ENCODE measurements at regions not wholly inside any gene's neighbourhood (a gene's known extent, or its start where the extent isn't known, plus 50 kb on each side); places are given as distances from the start of the nearest gene placed in this dataset.

DNA sequence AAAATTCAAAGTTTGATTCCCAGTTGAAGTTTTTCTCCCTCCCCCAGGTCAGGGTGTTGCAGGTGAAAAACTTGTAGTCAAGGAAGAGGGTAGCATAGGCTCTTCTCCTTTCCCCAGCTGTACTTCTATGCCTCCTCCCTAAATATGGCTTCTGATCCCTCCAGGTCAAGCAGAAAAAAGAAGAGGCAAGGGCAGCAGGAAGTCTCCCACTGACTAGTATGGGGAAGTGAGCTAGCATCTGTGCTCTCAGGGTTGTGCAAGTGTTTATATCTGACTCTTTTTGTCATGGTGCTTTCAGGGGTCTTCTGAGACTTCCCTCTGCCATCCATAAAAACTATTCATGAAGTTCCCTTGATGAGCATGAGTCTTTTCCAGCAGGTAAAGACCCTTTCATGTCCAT is 76.0 kb downstream of the ATPSCKMT start:
- DNase-seq (ENCODE audit: low read depth in 4 of 4, low spot score in 3 of 4) = no peak

DNA sequence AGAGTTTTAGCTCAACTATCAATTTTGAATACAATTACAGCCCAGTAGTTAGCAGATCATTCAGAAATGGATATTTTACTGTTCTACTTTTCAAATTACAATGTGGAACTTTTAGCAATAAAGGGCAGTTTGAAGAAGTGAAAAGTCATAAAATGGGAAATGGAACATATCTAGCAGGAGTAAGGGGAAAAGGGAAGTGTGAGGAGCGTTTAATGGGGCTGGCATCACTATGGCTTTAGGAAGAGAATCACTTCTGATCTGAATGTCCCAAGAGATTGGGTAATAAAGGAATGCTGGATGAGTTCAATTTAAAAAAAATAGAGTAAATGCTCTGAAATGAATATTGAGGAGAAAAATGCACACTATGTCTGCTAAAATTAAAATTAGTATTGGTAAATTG is 77.4 kb downstream of the ATPSCKMT start:
- no peak for DNase-seq (ENCODE audit: low read depth in 4 of 4, low spot score in 3 of 4)

- no peak for DNase-seq (ENCODE audit: low read depth in 4 of 4, low spot score in 3 of 4)
Observed at GRCh38 chr5:10169359-10169758, 80.3 kb downstream of the ATPSCKMT start.

GRCh38 chr5:10168254-10168653 is 81.4 kb downstream of the ATPSCKMT start:
- no peak for DNase-seq (ENCODE audit: low read depth in 4 of 4, low spot score in 3 of 4)

DNA sequence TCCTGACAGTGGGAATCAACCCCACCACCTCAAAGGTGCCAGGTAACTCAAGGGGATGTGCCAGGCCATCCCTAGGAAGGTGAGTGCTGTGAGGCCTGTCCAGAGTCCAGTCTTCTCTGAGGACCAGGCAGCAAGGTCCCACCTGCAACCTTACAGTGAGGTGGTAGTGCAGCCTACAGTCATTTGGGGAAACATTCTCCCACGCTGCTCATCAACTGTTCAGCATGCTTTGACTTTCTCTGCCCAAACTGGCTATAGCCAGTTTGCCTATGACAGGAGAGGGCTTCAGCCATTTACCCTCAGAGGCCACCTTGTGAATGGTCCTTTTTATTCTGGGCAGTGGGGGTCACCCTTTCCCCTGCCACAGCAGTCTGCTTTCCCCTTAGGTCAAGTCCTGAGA is 81.9 kb downstream of the ATPSCKMT start:
- DNase-seq (ENCODE audit: low read depth in 4 of 4, low spot score in 3 of 4) = no peak

DNA sequence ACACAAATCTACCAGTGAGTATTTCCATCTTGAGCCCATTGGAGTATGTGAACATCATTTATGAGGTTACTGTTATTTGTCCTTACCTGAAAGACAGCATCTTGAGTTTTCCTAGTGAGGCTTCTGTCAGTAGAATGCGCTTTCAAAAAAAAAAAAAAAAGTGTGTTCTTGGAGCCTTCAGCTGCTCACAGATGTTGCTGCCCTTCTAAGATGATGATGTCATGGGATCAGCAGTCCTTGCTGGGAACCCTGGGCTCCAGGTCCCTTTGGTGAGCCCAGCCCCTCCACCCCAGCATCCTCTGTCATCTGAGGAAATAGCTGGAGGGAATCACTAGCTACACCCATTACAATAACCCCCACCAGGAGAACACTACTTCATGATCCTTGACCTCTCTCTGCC is 83.3 kb downstream of the ATPSCKMT start:
- DNase-seq (ENCODE audit: low read depth in 4 of 4, low spot score in 3 of 4) = no peak

DNA sequence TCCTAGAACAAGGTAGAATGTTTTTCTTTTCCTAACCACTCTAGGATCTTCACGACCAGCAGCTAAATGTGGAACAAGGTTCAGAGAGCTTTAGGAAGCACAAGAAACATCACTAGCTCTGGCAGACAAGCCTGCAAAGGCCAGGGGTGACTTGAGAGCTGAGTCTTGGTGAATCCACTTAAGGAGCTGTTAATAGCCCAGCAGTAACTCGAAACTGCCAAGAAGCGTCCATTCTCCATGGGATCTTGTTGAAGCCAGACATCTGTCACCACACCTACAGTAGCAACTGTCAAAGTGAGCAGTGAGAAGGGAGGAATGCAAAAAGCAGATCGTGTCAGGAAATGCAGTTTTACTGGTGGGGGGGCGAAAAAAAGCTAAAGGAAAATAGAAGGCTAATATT is 87.2 kb downstream of the ATPSCKMT start:
- DNase-seq (ENCODE audit: low read depth in 4 of 4, low spot score in 3 of 4) = no peak

- DNase-seq (ENCODE audit: low read depth in 4 of 4, low spot score in 3 of 4) = no peak
Observed at GRCh38 chr5:10161778-10162177, 87.9 kb downstream of the ATPSCKMT start.

- DNase-seq (ENCODE audit: low read depth in 4 of 4, low spot score in 3 of 4) = no peak
Observed at GRCh38 chr5:10160241-10160640, 89.4 kb downstream of the ATPSCKMT start.

DNA sequence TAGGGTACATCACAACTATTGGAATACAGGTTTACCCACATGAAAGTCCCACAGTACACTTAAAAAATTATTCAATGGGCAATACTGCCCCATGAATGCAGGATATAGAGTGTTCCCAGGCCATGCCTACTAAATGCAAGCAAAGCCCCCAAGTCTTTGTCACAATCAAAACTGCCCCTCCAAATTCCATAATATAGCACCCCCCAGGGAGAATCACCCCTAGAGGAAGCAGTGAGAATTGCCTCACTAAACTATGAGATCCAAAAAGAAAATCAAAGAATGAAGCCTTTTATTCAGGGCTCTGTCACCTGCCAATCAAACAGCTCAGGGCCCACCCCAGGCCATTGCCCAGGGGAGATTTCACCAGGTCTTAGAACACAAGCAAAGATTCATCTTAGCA is 90.8 kb downstream of the ATPSCKMT start:
- DNase-seq (ENCODE audit: low read depth in 4 of 4, low spot score in 3 of 4) = no peak

- no peak for DNase-seq (ENCODE audit: low read depth in 4 of 4, low spot score in 3 of 4)
Observed at GRCh38 chr5:10157085-10157669, 92.5 kb downstream of the ATPSCKMT start.

DNA sequence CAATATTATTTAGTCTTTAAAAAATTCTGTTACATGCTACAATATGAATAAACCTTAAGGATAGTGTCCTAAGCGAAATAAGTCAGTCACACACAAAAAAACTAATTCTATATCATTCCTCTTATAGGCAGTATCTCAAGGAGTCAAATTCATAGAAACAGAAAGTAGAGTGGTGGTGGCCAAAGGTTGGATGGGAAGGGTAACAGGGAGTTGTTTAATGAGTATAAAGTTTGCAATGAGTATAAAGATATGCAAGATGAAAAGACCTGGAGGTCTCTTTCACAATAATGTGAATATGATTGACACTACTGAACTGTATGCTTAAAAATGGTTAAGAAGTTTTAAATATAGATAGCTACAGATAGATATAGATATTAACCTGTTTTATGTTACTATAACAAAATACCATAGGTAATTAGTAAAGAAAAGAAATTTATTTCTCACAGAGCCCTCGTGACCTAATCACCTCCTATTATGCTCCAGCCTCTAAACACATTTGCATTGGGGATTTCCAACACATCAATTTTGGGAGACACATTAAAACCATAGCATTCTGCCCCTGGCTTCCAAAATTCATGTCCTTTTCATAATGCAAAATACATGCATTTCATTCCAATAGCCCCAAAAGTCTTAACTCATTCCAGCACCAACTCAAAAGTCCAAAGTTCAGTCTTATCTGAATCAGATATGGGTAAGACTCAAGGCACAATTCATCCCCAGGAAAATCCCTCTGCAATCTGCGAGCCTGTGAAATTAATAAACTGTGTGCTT is 93.6 kb downstream of the ATPSCKMT start:
- no peak for DNase-seq (ENCODE audit: low read depth in 4 of 4, low spot score in 3 of 4)

- DNase-seq (ENCODE audit: low read depth in 4 of 4, low spot score in 3 of 4) = no peak
Observed at GRCh38 chr5:10153808-10154537, 95.7 kb downstream of the ATPSCKMT start.

GRCh38 chr5:10153394-10153793 is 96.3 kb downstream of the ATPSCKMT start:
- no peak for DNase-seq (ENCODE audit: low read depth in 4 of 4, low spot score in 3 of 4)

- no peak for DNase-seq (ENCODE audit: low read depth in 4 of 4, low spot score in 3 of 4)
Observed at GRCh38 chr5:10151656-10152055, 98.0 kb downstream of the ATPSCKMT start.

DNA sequence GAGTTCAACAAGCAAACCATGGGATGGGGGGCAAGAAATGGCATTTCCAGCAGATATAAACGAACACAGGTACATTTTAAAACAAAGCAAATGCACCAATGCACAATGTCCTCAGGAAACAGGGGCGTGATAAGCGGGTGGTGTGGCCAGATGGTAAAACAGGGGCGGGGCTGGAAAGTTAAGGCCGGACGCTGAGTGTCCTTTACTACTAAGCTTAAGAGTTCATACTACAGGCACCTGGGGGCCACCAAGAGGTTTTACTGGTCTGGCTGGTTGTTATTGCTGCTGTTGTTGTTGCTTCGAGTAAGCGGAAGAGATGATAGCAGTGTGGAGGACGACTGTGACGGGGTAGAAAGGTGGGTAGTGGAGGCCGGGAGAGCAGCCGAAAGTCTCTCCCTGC is 99.8 kb downstream of the ATPSCKMT start:
- no peak for DNase-seq (ENCODE audit: low read depth in 4 of 4, low spot score in 3 of 4)

DNA sequence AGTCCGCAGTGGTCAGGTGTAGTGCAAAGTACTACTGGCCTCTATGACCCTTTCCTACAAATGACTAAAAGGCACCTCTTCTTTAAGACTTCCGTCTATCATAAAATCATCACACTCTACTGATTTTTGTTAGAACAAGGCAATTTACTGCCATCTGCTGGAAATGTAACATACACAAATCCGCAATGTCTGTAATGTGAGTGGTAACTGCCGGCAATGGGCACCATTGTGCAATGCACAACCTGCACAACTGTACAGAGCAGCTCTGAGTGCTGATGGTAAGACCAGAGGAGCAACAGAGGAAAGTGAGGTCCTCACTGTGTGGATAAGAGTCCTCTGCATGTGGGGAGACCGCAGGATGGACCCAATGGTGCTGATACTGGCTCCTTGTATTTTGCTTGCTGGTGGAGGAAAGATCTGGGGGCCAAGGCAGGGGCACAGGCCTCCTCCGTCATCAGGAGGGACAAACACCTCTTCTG is 103.7 kb downstream of the ATPSCKMT start:
- no peak for DNase-seq (ENCODE audit: low read depth in 4 of 4, low spot score in 3 of 4)

DNA sequence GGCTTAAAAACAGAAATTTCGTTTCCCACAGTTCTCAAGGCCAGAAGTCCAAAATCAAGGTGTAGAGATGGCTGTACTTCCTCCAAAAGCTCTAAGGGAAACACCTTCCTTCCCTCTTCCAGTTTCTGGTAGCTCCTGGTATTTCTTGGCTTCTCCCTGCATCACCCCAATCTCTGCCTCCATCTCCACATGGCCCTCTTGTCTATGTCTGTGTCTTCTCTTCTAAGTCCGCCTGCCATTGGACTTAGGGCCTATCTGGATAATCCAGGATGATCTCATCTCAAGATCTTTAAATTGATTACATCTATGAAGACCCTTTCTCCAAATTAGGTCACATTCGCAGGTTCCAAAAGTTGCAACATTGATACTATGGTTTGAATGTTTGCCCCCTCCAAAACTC is 105.6 kb downstream of the ATPSCKMT start:
- no peak for DNase-seq (ENCODE audit: low read depth in 4 of 4, low spot score in 3 of 4)

DNA sequence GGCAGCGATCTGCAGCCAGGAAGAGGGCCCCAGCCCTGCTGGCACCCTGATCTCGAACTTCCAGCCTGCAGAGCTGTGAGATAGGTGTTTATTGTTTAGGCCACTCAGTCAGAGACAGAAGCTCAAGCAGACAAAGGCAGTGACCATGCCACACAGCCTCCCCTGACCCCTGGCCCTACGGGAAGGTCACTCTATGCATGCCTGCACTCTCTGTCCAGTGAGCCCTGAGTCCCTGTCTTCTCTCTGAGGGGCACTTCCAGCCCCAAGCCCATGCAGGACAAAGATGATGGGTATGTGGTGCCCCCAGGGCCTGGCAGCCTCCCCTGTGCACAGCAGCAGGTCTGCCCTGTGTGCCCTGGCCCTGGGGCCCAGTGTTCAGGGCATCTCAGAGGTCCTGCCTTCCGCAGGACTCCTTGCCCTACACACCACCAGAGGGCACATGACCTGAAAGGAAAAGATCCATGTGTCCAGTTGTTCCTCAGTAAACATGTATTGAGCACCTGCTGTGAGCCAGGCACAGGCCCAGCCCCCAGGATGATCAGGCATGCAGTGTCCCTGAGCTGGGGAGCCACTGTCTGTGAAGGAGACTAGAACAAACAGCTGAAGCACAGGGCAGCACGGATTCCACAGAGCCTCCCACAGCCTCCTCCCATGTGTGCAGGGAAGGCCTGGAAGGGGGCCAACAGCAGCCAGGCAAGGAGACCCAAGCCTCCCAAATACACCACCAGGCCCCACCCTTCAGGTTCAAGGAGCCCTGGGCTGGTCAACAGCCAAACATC is 109.3 kb downstream of the ATPSCKMT start:
- no peak for DNase-seq (ENCODE audit: low read depth in 4 of 4, low spot score in 3 of 4)

DNA sequence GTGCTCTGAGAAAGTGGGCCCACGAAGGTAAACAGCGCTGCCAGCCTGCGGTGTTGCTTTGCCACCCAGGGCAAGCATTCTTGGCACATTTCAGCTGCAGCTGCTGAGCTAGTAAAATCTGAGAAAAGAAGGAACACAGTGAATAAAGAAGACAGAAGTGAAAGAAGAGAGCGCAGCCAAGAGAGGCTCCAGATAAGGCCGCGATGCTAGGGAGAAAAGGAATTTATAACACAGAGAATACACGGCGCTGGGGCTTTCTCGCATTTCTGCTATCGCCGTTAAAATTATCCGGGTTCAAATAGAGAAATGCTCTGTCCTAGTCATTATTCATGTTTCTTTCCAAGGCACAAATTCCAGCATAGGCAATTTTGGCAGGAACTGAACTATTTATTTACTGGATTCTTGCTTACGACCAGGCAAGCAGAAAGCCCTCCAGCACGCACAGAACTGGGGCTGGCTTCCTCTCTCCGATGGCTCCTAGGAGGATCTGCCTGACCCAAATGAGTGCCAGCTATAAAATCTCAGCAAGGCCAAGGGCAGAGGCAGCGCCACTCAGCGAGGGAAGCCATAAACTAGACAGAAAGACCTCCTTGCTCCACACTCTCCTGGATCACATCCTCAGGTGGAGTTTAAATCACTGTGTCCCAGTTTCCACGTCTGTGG is 111.2 kb downstream of the ATPSCKMT start:
- no peak for DNase-seq (ENCODE audit: low read depth in 4 of 4, low spot score in 3 of 4)

DNA sequence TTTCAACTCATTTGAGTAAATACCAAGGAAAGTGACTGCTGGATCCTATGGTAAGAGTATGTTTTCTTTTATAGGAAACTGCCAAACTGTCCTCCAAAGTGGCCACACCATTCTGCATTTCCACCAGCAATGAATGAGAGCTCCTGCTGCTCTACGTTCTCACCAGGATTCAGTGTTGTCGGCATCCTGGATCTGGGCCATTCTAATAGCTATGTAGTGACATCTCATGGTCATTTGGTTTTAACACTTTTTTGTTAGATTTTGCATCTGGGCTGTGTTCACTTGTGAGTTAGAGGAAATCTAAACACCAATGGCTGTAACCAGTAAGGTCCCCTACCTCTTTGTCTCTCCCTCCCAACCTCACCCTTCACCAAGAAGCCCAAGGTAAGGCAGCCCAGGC is 115.9 kb downstream of the ATPSCKMT start:
- DNase-seq (ENCODE audit: low read depth in 4 of 4, low spot score in 3 of 4) = no peak

Measured in left renal pelvis (tissue), 4 donors.